HepG2 (cell line): ENCODE measurements at regions not wholly inside any gene's neighbourhood (a gene's known extent, or its start where the extent isn't known, plus 50 kb on each side); places are given as distances from the start of the nearest gene placed in this dataset.
A peak's percentile ranks its signal among the peaks of the same experiment; 100 is the strongest.

Experiments
- ATAC-seq: fragments of 200-7000 bp; cut with Tn5 transposase; 3 replicates; pipeline ENCODE4 v1.9.1; 2020; ENCODE audit warnings: mild to moderate bottlenecking, moderate library complexity
- BruUV-seq: library from RNA; stranded (reverse); fragments of 400-500 nt; replicated peaks from 2 replicates; lab custom pipeline; 2021; lab: Mats Ljungman, UMichigan
- CTCF ChIA-PET: fragments of 300-600 bp; formaldehyde crosslinking; extraction: SDS; loops from one replicate; lab custom pipeline; 2021; ENCODE audit warnings: low total read pairs, inconsistent platforms, low intra/inter-chr PET ratio; lab: Yijun Ruan, JAX
- POLR2A ChIA-PET: fragments of 350-600 bp; sonication (Branson Sonifier 250); formaldehyde crosslinking; loops from one replicate; lab custom pipeline; 2020; ENCODE audit warnings: antibody characterized with exemption, inconsistent platforms; lab: Yijun Ruan, JAX
- DNase-seq: peaks from one replicate; pipeline ENCODE4 v3.0.0-alpha.2; 2015; ENCODE audit warnings: low spot score
- FAIRE-seq: peaks from 3 replicates; lab custom pipeline; 2011; peaks lifted over from hg19 to GRCh38; lab: Jason Lieb, UNC
- H2AFZ ChIP-seq: one replicate; pipeline ENCODE4 v1.6.1; 2011; ENCODE audit warnings: low read length, inconsistent platforms
- H3K27ac ChIP-seq: fragments of 300-600 bp; 3 replicates; pipeline ENCODE4 v1.8.0; 2011; ENCODE audit warnings: mixed run types, mild to moderate bottlenecking, mixed read lengths, low read length, inconsistent platforms; ENCODE audit not compliant: insufficient read depth; ENCODE audit errors: extremely low read length
- H3K27me3 ChIP-seq, 2 experiments: fragments of 200-600 bp in 1 of 2; 2 replicates in 1 of 2; 3 replicates in 1 of 2; pipeline versions ENCODE4 v1.6.0 to v1.8.0; 2011; ENCODE audit warnings: low read length in 2 of 2, mild to moderate bottlenecking in 2 of 2, moderate library complexity in 2 of 2, inconsistent platforms in 1 of 2; ENCODE audit not compliant: insufficient read depth in 2 of 2, control insufficient read depth in 1 of 2
- H3K36me3 ChIP-seq, 2 experiments: fragments of 200-600 bp in 1 of 2; replicated peaks in 1 of 2; 2 replicates in 1 of 2; 3 replicates in 1 of 2; pipeline versions ENCODE4 v1.5.1 to v1.8.0; 2011; ENCODE audit warnings: low read length in 2 of 2, inconsistent platforms in 1 of 2; ENCODE audit not compliant: insufficient read depth in 2 of 2, control insufficient read depth in 1 of 2
- H3K4me1 ChIP-seq: 2 replicates; pipeline ENCODE4 v1.5.1; 2012; ENCODE audit warnings: low read length, inconsistent platforms; ENCODE audit not compliant: insufficient read depth
- H3K4me2 ChIP-seq: 2 replicates; pipeline ENCODE4 v1.6.0; 2011; ENCODE audit warnings: low read depth, low read length, inconsistent platforms
- H3K4me3 ChIP-seq, 3 experiments: fragments of 200-600 bp in 1 of 3; sonication (generic), shearing (Covaris generic) in 1 of 3; replicated peaks in 1 of 3; 2 replicates each; pipeline ENCODE4 v1.5.1; 2011 to 2016; ENCODE audit warnings: low read length in 3 of 3, inconsistent platforms in 2 of 3, low read depth in 2 of 3, mild to moderate bottlenecking in 2 of 3, control low read depth in 1 of 3, mixed read lengths in 1 of 3; ENCODE audit not compliant: insufficient read depth in 1 of 3
- H3K79me2 ChIP-seq: one replicate; pipeline ENCODE4 v1.6.1; 2011; ENCODE audit warnings: low read length, inconsistent platforms; ENCODE audit not compliant: insufficient read depth
- H3K9ac ChIP-seq: 2 replicates; pipeline ENCODE4 v1.6.0; 2011; ENCODE audit warnings: mild to moderate bottlenecking, low read depth, low read length, inconsistent platforms; ENCODE audit not compliant: insufficient read depth
- H3K9me3 ChIP-seq: 2 replicates; pipeline ENCODE4 v1.5.1; 2012; ENCODE audit warnings: mild to moderate bottlenecking, low read length
- H4K20me1 ChIP-seq: 2 replicates; pipeline ENCODE4 v1.6.0; 2011; ENCODE audit warnings: inconsistent platforms, mild to moderate bottlenecking, low read length, moderate library complexity; ENCODE audit not compliant: insufficient read depth
- GABPA ChIP-seq, 2 experiments: IDR thresholded peaks; 2 replicates each; pipeline ENCODE4 v1.6.1; 2011 to 2016; ENCODE audit warnings: low read depth in 2 of 2, low read length in 1 of 2, missing biosample characterization in 1 of 2, missing genetic modification characterization in 1 of 2
- NCOA5 ChIP-seq: sonication (generic); formaldehyde crosslinking; IDR thresholded peaks from 2 replicates; pipeline ENCODE4 v1.4.0; 2020; ENCODE audit warnings: missing genetic modification reagents
- PCBP1 ChIP-seq: fragments of 200-400 bp; formaldehyde crosslinking; IDR thresholded peaks from 2 replicates; pipeline ENCODE4 v1.6.1; 2017; ENCODE audit warnings: mild to moderate bottlenecking, low read depth, low read length, borderline replicate concordance
- PHF20 ChIP-seq: sonication (generic); formaldehyde crosslinking; IDR thresholded peaks from 2 replicates; pipeline ENCODE4 v1.5.0; 2020; ENCODE audit warnings: mild to moderate bottlenecking, missing genetic modification reagents
- TAF15 ChIP-seq: fragments of 200-400 bp; formaldehyde crosslinking; IDR thresholded peaks from one replicate; pipeline ENCODE4 v1.6.1; 2018; ENCODE audit warnings: mild to moderate bottlenecking, low read depth, low read length; ENCODE audit not compliant: poor library complexity, severe bottlenecking
- TCF7L2 ChIP-seq: IDR thresholded peaks from 2 replicates; pipeline ENCODE4 v1.6.1; 2011; ENCODE audit warnings: mild to moderate bottlenecking, low read depth, low read length, moderate library complexity
- ZNF235 ChIP-seq: sonication (generic); formaldehyde crosslinking; IDR thresholded peaks from 2 replicates; pipeline ENCODE4 v1.8.1; 2023; ENCODE audit warnings: mild to moderate bottlenecking, missing genetic modification reagents, borderline replicate concordance
- WGBS: methylation state at CpG from one replicate; pipeline ENCODE4 v1.1.6; 2017; ENCODE audit warnings: low lambda C conversion rate; 5-methylcytosine and 5-hydroxymethylcytosine counted together
- in situ Hi-C: cut with HindIII; loops from 2 replicates; pipeline ENCODE4 v1.10.0; 2017; ENCODE audit warnings: low pct_unique_long_range_greater_than_20kb; ENCODE audit not compliant: extremely low pct_ligation_motif_present
- intact Hi-C: fragments of 100-400 bp; cut with micrococcal nuclease; formaldehyde crosslinking; loops from one replicate; pipeline ENCODE4 v1.10.0; 2022; ENCODE audit not compliant: unreplicated experiment

GRCh38 chr13:40316301-40316700 lies 350.1 kb downstream of the FOXO1 start:
- Histone ChIP-seq H3K4me3 (no peak overlapping the region), H3K27me3 (no peaks in the 10 kb centered on the region), H3K4me1 (peaks cover 70% of the 10 kb centered on the region), H3K4me2 (no peak overlapping the region), H3K79me2 (no peaks in the 10 kb centered on the region)
- 36% methylated on average over 7 of the region's 7 CpGs for WGBS
- BruUV-seq, result no TSS peak
- TF ChIP-seq TCF7L2, result no peak
- no peak for TF ChIP-seq PCBP1
- no peak for TF ChIP-seq ZNF235
- TF ChIP-seq NCOA5 (CRISPR knock-in tag), result no peak
- TF ChIP-seq, all 625 proteins: peak for 0
- Histone ChIP-seq H3K9ac (no peak overlapping the region), H2AFZ (no peak overlapping the region), H4K20me1 (no peaks in the 10 kb centered on the region), H3K9me3 (no peaks in the 10 kb centered on the region), H3K36me3 (no peaks in the 10 kb centered on the region), H3K27ac (no peak overlapping the region)
- ChIA-PET POLR2A (interaction anchor here (2.5 kb wide), 1 partner anchor 20 kb away, joined by 8 read pairs; no protein-coding TSS in a partner anchor), CTCF (no interaction called here)
- in situ Hi-C loops, result no loop called here
- ATAC-seq (no peak), FAIRE-seq (no peak), DNase-seq (no peak)
- intact Hi-C loops, result no loop called here

GRCh38 chr13:40317980-40318327 lies 348.5 kb downstream of the FOXO1 start:
- intact Hi-C loops, result no loop called here
- H3K4me3 ChIP-seq, result no peak overlapping the region
- ATAC-seq, result no peak
- no peak for DNase-seq
- no peak overlapping the region for H3K9ac ChIP-seq
- no peak for FAIRE-seq
- no peaks in the 10 kb centered on the region for H3K27me3 ChIP-seq
- WGBS, result 77% methylated on average over 2 of the region's 2 CpGs
- peaks cover 63% of the 10 kb centered on the region for H3K4me1 ChIP-seq
- H2AFZ ChIP-seq, result no peak overlapping the region
- no TSS peak for BruUV-seq
- ChIA-PET POLR2A (interaction anchor here (2.5 kb wide), 1 partner anchor 19 kb away, joined by 8 read pairs; no protein-coding TSS in a partner anchor), CTCF (no interaction called here)
- TF ChIP-seq PHF20 (CRISPR knock-in tag) (0 out of 2 replicates have a peak, but pooled peaks have one; percentile 21), TAF15 (no peak), GABPA (IDR thresholded peaks at IDR 0.05; ENCODE audit: low read depth, low read length) (no peak), GABPA (CRISPR knock-in tag; IDR thresholded peaks at IDR 0.05; ENCODE audit: low read depth) (no peak)
- H4K20me1 ChIP-seq, result no peaks in the 10 kb centered on the region
- no peaks in the 10 kb centered on the region for H3K36me3 ChIP-seq
- in situ Hi-C loops, result no loop called here
- no peaks in the 10 kb centered on the region for H3K9me3 ChIP-seq
- no peaks in the 10 kb centered on the region for H3K79me2 ChIP-seq
- no peak overlapping the region for H3K27ac ChIP-seq
- H3K4me2 ChIP-seq, result no peak overlapping the region
